NCI-H345 treated with DMSO at 0.1 percent for 48 hours (cell line): ENCODE measurements at regions not wholly inside any gene's neighbourhood (a gene's known extent, or its start where the extent isn't known, plus 50 kb on each side); places are given as distances from the start of the nearest gene placed in this dataset.
"Not testable (repeated sequence)": the region's sequence is repeated elsewhere in the genome, so short reads cannot be mapped to it uniquely, and the experiment has no call there.

ENCODE experiments used
- DNase-seq: peaks from one replicate; lab custom pipeline; 2025; ENCODE audit not compliant: unreplicated experiment; lab: John Stamatoyannopoulos, UW

DNA sequence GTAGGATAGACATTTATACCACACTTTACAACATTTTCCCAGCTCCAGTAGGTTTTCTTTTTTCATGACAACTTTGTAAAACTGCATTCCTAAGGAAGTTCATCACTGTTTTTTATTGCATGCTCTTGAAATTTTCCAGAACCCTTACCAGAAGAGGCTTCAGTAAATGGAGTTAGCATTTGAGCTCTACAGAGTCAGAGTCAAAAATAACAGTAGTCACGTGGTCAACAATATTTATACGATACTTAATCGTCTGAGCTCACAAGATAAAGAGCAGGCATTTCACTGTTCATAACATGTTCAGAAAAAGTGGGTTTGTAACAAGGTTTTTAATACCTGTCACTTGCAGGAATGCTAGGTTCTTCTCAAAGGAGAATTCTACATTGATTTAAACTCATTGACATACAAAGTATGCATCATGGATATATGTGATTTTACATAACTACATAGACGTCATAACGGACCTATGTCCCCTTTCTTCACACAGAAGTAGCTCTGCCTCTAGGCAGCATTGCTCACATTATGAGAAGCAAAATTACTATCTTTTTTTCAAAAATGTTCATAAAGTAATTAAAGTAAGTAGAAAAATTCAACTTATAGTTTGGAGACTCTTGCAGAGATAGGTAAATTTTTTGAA is 187.0 kb upstream of the COL3A1 start:
- no peak for DNase-seq

DNA sequence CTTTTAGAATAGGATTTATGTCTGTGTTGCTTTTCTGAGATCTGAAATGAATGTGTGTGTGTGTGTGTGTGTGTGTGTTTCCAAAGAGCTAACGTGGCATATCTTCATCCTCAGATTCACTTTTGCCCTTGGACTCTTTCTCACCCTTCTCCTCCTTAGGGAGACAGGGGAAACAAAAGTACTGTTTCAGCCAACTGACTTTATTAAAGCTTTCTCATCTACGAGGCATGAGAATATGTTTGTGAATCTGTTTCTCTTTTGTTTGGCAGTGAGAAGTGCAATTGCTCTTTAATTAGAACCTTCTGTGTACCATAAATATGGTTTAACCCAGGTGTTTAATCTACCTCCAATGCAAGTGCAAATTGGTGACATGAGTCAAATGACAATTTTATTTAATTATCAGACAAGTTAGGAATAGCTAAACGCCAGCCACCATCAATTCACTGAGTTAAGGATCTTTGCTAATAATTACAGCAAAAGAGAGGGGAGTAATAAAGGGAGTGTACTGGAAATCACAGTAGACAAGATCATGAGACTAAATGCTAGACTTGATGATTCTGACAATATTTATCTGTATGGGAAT is 186.4 kb upstream of the COL3A1 start:
- DNase-seq: no peak

DNA sequence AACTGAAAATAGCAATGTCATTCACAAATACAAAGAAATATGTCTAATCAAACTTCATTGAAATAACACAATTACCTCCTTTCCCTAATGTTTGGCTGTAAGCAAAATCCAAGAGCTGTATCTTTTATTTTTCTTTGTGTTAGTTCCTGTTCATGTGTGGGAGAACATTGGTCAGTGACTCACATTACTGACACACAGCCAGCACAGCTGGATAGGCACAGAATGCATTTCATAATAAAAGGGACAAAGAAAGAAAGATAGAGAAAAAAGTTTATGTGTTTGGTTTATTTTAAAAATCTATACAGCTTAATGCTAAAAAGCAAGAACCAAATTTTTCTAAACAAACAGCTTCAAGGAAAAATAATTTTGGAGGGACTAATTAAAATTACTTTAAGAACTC is 185.6 kb upstream of the COL3A1 start:
- DNase-seq: no peak

DNA sequence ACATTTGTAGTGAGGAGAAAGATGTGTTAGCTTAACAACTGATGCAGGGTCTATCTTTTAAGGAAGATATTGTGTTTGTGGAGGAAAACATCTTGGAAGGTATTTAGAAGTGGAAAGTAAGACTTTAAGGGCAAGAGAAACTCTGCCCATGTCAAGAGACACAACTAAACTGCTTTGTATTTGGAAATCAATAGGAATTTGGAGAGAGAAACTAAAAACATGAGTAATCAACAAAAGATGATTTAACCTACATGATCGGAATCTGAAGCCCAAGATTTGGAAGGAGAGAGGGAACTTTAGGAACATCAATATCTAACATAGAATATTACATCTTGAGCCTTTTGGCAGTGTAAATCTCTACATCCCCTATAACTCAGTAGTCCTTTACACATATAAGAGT is 184.2 kb upstream of the COL3A1 start:
- DNase-seq: no peak

DNA sequence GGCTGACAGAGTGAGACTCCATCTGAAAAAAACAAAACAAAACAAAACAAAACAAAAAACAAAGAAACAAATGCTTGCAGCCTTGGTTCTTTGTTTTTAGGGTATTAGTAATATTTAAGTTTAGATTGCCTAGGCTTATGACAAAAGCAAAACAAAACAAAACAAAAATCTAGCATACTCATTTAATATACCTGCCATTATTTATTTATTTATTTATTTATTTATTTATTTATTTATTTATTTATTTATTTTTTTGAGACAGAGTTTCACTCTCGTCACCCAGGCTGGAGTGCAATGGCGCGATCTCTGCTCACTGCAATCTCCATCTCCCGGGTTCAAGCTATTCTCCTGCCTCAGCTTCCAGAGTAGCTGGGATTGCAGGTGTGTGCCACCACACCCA is 179.7 kb upstream of the COL3A1 start:
- not testable (repeated sequence) for DNase-seq

DNA sequence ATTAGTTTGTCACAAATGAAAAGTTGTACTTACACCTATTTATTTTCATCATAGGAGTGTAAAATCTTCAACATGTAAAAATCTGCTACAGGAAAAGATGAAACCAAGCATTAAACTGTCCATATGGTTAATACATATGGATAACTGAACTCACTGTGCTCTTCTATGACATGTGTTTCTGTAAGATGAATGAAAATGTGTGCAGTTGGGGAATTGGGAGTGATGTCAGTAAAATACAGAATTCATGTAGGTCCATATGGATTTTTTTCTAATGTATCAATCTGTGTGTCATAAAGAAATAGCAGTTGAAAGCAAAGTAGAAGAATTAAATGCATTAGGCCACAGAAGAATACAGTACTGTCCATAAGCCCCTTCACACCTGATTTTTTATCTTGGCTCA is 178.4 kb upstream of the COL3A1 start:
- no peak for DNase-seq

DNA sequence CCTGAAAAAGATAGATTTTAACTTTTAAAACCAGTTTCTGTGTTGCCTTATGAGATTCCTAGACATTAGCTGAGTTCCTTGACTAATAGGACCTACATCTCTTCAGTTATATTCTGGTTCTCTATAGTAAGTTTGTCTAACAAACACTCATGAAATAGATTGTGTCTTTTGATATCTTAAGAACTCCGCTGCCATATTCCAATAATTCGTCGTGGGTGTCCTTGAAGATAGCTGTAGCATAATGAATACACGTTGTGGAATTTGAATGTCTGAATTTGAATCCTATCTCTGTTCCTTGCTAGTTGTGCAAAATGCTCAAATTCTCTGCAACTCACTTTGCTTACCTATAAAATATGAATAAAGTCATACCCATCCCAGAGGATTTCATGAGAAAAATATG is 176.8 kb upstream of the COL3A1 start:
- no peak for DNase-seq

DNA sequence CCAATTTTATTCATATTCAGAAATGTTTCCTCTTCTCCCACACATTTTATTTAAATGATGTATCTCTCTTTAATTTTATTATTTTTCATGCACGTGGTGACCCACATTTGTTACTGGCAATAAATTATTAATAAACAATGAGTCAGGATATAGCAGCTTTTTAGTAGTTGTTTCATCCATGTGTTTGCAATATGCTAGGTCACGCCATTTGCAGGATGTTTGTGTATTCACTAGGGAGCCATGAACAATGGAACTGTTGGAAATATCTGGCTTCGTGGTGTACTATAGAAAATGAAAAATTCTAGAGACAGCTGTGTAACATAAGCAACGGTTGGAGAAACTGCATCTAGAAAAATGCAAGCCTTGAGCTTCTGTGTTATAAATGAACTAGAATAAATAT is 176.0 kb upstream of the COL3A1 start:
- no peak for DNase-seq

DNA sequence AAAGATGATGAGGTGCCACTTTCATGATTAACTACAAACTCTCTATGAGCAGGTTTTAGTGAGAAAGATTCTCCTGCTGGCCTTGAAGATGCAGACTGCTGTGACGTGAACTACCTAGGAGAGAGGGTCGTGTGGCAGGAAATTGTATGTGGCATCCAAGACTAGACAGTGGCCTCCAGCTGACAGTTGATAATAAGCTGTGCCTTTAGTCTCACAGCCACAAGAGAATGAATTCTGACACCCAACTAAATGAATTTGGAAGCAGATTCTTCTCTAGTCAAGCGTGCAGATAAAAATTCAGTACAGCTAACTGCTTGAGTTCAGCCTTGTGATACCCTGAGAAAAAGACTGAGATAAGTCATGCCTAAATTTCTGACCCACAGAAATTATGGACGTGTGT is 169.0 kb upstream of the COL3A1 start:
- no peak for DNase-seq

DNA sequence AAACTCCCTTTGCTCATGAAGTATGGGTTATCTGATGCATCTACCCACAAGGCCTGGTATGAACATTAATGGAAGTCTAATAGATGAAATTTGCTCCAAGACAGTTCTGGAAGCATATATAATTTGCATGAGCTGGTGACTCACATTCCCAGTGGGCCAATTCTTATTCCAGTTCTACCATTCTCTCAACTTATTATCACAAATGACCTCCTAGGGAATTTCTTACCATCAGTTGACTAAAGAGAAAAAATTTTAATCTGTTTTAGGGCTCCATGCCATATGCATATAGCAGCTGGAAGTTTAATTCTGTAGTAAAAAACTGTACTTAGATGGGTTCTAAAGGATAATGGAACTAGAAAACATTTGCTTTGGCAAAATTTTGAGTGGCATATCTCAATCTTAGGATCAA is 165.2 kb upstream of the COL3A1 start:
- no peak for DNase-seq

DNA sequence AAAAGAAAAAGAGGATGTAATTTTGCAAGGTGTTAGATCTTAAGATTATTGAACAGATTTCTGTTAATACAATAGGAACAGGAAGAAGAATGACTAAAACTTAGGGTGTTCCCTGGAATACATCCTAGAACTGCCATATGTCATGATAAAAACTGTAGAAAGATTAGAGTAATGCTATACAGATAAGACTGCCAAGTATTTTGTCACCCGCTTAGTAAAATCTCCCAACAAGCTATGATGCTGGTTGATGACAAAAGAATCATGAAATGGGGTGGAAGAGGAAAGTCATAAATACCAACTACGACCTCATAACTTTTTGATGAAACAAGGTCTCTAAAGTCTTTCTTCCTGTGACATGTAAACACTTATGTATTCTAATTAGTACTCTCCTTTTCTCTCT is 163.6 kb upstream of the COL3A1 start:
- no peak for DNase-seq

DNA sequence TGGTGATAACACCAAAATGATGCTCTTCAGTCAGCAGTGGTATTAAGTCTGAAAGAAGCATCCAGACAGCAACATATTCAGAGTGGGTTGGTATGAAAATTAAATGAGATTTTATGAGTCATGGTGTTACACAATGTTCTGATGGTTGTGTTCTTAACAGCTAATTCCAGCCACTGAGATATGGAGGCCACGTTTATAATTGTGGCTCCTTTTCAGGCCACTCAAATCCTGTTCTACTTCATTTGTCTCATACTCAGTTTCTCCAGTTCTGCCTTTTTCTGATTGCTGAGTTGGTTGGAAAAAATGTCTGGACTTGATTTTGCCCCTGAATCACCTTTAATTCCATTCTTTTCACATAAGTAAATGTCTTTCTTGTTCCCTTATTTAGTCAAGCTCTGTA is 162.7 kb upstream of the COL3A1 start:
- no peak for DNase-seq

DNA sequence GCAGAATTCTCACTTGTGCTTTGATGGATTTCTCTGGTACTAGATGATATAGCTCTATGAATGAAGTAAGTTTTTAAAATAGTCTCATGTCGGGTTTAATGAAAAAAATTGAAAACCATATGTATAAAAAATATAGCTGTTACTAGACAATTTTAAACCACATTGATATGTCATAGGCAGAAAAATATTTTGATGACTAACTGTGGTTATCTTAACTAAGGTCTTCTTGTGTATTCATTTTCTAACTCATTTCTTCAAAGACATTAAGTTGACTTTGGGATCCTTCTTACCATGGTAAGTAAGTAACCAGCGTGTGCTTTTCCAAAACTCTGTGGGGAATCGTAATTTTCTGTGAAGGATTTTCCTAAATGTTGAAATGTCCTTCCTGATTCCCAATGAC is 160.9 kb upstream of the COL3A1 start:
- DNase-seq: no peak

DNA sequence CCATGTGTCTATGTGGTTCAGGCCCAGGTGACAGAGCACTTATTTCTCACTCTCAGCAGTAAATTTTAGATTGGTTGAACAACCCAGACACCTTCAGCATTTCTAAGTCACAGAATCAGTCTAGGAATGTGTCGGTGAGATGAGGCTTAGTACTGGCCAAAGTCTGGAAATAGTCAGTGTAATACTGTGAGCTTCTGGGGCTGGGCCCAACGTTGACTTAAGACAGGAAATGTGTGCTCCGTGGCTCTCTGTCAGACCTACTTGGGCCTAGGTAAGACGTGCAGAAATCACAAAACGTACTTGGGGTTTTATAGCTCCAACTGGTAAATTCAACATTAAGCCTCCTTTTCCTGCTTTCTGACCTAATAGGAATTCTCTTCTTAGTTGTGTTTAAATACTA is 160.3 kb upstream of the COL3A1 start:
- DNase-seq: no peak

DNA sequence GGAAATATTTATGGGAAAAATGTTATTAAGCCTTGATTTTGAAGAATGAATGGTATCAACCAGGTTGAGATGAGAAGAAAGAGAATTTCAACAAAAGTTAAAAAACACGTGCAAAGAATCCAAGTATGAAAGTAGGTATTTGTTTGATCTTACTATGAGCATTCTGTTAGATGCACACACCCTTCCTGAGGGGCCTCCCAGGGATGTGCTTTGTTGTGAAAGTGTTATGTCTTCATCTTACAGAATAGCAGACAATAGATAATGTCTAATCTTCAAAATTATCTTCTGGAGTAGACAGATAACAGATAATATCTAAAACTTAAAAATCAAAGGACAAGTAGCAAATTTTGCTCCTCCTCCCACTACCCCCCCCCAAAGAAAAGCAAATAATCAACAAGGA is 155.2 kb upstream of the COL3A1 start:
- DNase-seq: no peak

DNA sequence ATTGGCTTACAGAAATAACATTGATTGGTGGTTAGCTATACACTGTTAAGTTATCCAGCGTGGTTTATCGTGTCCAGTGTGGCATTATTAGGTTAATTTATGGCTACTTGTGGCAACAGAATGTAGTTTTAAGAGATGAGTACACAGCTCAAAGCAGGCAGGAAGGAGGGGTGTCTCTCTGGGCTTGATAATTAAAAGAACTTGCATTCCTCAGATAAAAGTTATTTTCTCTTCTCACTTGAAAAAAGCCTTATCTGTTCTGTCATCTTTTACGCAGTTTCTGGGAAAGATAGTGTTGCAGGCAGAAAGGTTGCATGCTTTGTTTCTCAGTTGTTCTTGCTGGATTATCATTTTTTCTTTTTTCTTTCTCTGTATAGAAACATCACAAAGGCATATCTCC is 154.4 kb upstream of the COL3A1 start:
- DNase-seq: no peak

DNA sequence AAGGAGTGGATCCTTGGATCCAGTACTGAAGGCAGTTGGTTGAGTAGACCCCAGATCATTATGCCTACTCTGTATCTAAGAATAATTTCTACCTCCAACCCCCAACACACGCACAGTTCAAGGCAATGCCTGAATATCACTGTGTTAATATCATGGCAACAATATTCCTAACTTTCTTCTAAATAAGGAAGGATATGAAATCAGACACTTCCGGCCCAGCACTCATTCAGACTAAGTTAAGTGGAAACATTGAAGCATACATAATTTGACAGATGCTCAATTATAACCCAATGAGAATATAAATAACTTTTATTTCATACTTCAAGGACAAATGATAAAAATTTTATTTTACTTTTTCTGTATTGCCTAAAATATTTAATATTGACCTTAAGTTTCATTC is 153.6 kb upstream of the COL3A1 start:
- no peak for DNase-seq

DNA sequence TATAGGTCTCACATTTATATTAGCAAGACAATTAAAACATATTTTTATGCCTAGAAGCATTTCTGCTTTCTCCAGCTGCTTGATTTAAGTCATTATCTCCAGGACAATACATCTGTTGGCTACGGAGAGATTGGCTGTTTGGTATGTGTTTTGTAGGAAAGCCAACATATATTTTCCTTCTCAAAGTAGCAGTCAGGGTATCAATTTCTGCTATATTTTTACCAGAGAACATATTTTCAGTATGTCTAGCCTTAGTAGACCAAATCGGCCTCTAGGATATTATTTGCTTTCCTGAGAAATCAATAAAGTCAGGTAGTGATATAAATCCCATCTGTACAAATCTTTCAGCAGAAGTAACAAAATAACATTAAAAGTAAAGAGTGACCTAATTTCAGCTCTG is 150.0 kb upstream of the COL3A1 start:
- DNase-seq: no peak

DNA sequence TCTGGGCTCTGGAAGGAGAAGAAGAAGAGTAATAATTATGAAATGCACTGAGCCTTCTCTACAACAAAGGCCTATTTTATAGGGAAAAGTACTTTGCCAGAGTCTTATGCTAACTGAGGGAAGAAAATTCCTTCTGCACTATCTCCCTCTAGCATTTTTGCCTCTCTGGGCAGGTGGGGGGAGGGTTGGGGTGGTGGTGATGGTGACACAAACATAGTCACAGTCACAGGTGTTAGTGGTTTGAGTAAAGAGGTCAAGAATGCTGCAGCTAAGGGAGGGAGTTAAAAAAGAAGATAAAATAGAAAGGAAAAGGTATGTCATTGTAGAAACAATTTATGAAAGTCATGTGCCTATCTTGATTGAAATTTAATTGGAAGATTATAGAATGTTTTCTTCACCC is 140.8 kb upstream of the COL3A1 start:
- DNase-seq: no peak

DNA sequence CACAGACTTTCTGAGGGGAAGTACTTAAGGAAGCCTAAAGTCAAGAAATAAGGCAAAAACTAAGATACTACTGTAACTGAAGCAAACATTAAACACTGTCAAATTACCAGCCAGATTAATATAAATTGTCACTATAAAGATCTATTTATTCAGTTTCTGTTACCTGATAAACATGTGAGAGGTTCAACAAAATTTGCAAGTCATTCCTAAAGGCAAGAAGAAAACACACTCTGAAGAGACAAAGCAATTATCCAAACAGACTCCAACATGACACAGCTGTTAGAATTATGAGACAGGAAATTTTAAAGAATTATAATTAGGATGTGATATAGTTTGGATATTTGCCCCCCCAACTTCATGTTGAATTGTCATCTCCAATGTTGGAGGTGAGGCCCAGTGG is 140.4 kb upstream of the COL3A1 start:
- DNase-seq: no peak

DNA sequence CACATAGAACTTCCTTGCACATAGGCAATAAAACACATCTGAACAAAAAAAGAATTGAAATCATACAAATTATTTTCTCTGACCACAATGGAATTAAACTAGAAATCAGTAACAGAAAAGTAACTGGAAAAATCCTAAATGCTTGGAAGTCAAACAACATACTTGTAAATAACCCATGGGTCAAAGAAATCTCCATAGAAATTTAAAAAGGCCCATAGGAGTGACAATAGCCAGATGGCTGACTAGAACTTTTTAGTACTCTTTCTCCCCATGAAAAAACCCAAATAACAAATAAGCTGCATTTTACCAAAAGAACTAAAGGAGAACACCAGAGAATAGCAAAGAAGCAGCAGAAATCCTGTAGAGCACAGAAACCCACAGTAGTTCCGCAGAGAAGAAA is 139.2 kb upstream of the COL3A1 start:
- DNase-seq: no peak

DNA sequence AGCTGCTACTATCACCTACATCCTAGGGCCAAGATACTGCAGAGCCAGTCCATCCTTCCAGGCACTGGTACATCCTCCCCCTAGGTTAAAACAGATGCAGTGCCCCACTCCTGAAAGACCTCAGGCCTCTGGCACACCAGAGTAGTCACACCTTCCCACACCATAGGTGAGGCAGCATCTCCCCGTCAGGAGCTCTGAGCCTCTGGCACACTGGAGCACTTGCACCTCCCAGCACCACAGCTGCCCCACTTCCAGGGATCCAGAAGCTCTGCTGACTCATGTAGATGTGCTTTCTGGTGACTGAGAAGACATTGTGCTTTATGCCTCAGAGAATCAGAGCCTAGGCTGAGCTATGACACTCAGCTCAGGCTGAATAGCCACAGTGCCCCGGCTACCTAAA is 138.4 kb upstream of the COL3A1 start:
- DNase-seq: no peak

DNA sequence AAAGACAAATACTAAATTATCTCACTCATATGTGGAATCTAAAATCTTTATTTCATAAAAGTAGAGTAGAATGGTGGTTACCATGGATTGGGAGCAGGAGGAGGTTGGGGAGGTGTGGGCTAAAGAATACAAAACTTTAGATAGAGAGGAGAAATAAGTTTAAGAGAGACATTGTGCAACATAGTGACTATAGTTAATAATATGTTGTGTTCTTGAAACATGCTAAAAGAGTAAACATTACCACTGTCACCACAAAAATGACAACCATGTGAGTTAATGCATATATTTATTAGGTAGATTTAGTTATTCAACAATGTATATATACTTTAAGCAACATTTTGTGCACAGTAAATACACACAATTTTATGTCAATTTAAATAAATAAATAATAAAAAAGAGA is 128.5 kb upstream of the COL3A1 start:
- no peak for DNase-seq
